Ishikawa (cell line): ENCODE measurements at regions not wholly inside any gene's neighbourhood (a gene's known extent, or its start where the extent isn't known, plus 50 kb on each side); places are given as distances from the start of the nearest gene placed in this dataset.

ENCODE experiments used
- CEBPB ChIP-seq: IDR thresholded peaks from 2 replicates; pipeline ENCODE4 v1.6.1; 2012
- CREB1 ChIP-seq: IDR thresholded peaks from 2 replicates; pipeline ENCODE4 v1.6.1; 2012; ENCODE audit warnings: low read depth
- EGR1 ChIP-seq: IDR thresholded peaks from 2 replicates; pipeline ENCODE4 v1.6.1; 2012
- EP300 ChIP-seq: IDR thresholded peaks from 2 replicates; pipeline ENCODE4 v1.6.1; 2012; ENCODE audit warnings: borderline replicate concordance
- FOXM1 ChIP-seq: IDR thresholded peaks from 2 replicates; pipeline ENCODE4 v1.6.1; 2012; ENCODE audit warnings: low read depth, borderline replicate concordance
- MAX ChIP-seq: IDR thresholded peaks from 2 replicates; pipeline ENCODE4 v1.6.1; 2012
- NFIC ChIP-seq: IDR thresholded peaks from 2 replicates; pipeline ENCODE4 v1.6.1; 2012
- RAD21 ChIP-seq: IDR thresholded peaks from 2 replicates; pipeline ENCODE4 v1.6.1; 2012; ENCODE audit warnings: low read depth
- TAF1 ChIP-seq: IDR thresholded peaks from 2 replicates; pipeline ENCODE4 v1.6.1; 2012; ENCODE audit warnings: low read depth, mild to moderate bottlenecking
- TCF12 ChIP-seq: IDR thresholded peaks from 2 replicates; pipeline ENCODE4 v1.6.1; 2012; ENCODE audit warnings: low read depth
- TEAD4 ChIP-seq: IDR thresholded peaks from 2 replicates; pipeline ENCODE4 v1.6.1; 2012
- USF1 ChIP-seq: IDR thresholded peaks from 2 replicates; pipeline ENCODE4 v1.6.1; 2012
- YY1 ChIP-seq: IDR thresholded peaks from 2 replicates; pipeline ENCODE4 v1.6.1; 2012; ENCODE audit warnings: low read depth
- ZBTB7A ChIP-seq: IDR thresholded peaks from 2 replicates; pipeline ENCODE4 v1.6.1; 2012; ENCODE audit warnings: low read depth
- TF ChIP-seq, protein P1 (sequence below): IDR thresholded peaks from 2 replicates; pipeline ENCODE4 v1.6.1; 2012; ENCODE audit warnings: low read depth, mild to moderate bottlenecking

- TF ChIP-seq TCF12 (no peak), TAF1 (no peak), ZBTB7A (no peak), EGR1 (no peak), MAX (no peak), FOXM1 (no peak), USF1 (no peak), TEAD4 (no peak), EP300 (no peak), YY1 (no peak), CREB1 (no peak), NFIC (no peak), RAD21 (no peak), CEBPB (no peak)
- TF ChIP-seq, protein P1, sequence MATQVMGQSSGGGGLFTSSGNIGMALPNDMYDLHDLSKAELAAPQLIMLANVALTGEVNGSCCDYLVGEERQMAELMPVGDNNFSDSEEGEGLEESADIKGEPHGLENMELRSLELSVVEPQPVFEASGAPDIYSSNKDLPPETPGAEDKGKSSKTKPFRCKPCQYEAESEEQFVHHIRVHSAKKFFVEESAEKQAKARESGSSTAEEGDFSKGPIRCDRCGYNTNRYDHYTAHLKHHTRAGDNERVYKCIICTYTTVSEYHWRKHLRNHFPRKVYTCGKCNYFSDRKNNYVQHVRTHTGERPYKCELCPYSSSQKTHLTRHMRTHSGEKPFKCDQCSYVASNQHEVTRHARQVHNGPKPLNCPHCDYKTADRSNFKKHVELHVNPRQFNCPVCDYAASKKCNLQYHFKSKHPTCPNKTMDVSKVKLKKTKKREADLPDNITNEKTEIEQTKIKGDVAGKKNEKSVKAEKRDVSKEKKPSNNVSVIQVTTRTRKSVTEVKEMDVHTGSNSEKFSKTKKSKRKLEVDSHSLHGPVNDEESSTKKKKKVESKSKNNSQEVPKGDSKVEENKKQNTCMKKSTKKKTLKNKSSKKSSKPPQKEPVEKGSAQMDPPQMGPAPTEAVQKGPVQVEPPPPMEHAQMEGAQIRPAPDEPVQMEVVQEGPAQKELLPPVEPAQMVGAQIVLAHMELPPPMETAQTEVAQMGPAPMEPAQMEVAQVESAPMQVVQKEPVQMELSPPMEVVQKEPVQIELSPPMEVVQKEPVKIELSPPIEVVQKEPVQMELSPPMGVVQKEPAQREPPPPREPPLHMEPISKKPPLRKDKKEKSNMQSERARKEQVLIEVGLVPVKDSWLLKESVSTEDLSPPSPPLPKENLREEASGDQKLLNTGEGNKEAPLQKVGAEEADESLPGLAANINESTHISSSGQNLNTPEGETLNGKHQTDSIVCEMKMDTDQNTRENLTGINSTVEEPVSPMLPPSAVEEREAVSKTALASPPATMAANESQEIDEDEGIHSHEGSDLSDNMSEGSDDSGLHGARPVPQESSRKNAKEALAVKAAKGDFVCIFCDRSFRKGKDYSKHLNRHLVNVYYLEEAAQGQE, result no peak
These were observed 152.9 kb downstream of the PIK3R1 start for GRCh38 chr5:68368311-68369022.

GRCh38 chr5:68369023-68369359 is 153.4 kb downstream of the PIK3R1 start:
- TF ChIP-seq, protein P1, result no peak
- TF ChIP-seq NFIC, result peak; percentile 67

DNA sequence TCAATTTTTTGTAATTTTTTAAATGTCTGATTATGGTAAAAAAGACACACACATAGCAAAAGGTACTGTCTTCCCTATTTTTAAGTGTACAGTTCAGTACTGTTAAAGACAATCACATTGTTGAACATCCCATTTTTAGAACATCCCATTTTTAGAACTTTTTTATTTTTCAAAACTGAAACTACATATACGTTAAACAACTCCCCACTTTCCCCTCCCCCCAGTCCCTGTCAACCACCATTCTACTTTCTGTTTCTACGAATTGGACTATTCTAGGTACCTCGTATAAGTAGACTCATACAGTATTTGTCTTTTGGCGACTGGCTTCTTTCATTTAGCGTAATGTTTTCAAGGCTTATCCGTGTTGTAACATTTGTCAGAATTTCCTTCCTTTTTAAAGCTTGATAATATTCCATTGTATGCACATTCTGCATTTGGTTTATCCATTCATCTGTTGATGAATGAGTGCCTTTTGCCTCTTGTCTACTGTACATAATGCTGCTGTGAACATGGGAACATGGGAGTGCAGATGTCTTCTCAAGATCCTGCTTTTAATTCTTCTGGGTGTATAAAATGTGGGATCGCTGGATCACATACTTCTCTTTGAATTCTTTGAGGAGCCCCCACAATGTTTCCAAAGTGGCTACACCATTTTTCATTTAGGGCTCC is 154.0 kb downstream of the PIK3R1 start:
- TF ChIP-seq EGR1 (no peak), CREB1 (no peak), FOXM1 (no peak), TEAD4 (no peak), YY1 (no peak), ZBTB7A (no peak), EP300 (no peak), RAD21 (no peak), TCF12 (no peak), USF1 (no peak), NFIC (no peak), MAX (no peak), CEBPB (no peak), TAF1 (no peak)
- TF ChIP-seq, protein P1, result no peak

GRCh38 chr5:68370196-68370595 is 154.6 kb downstream of the PIK3R1 start:
- TF ChIP-seq ZBTB7A, result no peak
- no peak for TF ChIP-seq YY1
- no peak for TF ChIP-seq NFIC

- TF ChIP-seq CREB1 (no peak), USF1 (no peak), TAF1 (no peak), RAD21 (no peak)
These were observed 156.1 kb downstream of the PIK3R1 start for GRCh38 chr5:68371607-68372006.
